ENCODE measurements at regions not wholly inside any gene's neighbourhood (a gene's known extent, or its start where the extent isn't known, plus 50 kb on each side); places are given as distances from the start of the nearest gene placed in this dataset.
"Not testable (repeated sequence)": the region's sequence is repeated elsewhere in the genome, so short reads cannot be mapped to it uniquely, and the experiment has no call there.

DNA sequence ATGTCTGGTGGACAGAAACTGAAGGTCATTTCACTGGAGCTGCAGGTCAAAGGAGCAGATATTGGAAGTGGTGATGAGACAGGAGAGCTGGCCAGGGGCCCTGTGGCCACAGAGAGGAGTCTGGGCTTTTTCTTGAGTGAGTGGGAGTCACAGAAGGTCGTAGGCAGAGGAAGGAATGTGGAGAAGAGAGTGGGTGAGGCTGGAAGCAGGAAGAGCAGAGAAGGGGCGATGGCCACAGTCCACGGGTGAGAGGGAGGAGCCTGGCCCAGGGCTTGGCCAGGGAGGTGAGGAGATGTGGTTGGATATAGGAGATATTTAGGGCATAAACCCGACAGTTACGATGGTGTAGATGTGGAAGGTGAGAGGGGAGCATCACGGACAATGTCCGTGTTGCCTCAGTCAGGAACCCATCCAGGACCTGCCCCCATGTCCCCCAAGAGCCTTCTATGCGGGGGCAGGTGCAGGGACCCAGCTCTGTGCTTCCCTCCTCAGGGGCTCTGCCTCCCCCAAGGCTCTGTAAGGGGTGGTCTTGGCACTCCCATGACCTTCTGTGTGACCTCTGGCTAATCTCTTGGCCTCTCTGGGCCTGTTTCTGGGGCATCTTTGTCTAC lies 150.5 kb upstream of the PTPN1 start:
- TF ChIP-seq POLR2A (IDR thresholded peaks at IDR 0.05) (no peak), POLR2AphosphoS5 (IDR thresholded peaks at IDR 0.05) (no peak)
- WGBS, result 67% methylated on average over 8 of the region's 8 CpGs
- H3K4me1 ChIP-seq (replicated peaks), result no peaks in the 10 kb centered on the region
- intact Hi-C loops (cut with DNase I), result no loop called here
- no peaks in the 10 kb centered on the region for H3K9me3 ChIP-seq
- H3K27ac ChIP-seq, result no peak overlapping the region
- H3K4me3 ChIP-seq, result no peak overlapping the region
- no peaks in the 10 kb centered on the region for H3K27me3 ChIP-seq (replicated peaks; ENCODE audit: insufficient read depth)
- DNase-seq (ENCODE audit: low spot score), result no peak
- H3K36me3 ChIP-seq, result no peaks in the 10 kb centered on the region

DNA sequence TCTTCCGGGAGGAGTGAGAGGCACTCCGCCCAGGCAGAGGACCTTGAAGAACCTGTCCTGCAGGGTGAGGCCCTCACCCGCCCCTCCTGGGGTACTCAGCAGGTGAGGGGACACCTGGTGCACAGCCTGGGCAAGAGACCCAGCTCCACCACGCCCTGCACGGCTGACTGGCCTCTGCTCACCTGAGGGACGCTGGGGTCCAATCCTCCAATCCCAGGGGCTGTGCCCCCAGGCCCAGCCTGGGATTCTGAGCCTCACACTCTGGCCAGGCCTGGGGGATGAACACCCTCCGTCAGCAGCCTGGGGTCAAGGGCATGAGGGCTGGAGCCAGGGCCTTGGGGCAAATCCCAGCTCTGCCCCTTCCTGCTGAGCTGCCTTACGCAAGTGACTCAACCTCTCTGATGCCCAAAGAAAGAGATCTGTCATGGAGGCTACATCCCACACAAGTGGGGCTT lies 149.9 kb upstream of the PTPN1 start:
- intact Hi-C loops (cut with DNase I), result no loop called here
- no peak for DNase-seq (ENCODE audit: low spot score)

DNA sequence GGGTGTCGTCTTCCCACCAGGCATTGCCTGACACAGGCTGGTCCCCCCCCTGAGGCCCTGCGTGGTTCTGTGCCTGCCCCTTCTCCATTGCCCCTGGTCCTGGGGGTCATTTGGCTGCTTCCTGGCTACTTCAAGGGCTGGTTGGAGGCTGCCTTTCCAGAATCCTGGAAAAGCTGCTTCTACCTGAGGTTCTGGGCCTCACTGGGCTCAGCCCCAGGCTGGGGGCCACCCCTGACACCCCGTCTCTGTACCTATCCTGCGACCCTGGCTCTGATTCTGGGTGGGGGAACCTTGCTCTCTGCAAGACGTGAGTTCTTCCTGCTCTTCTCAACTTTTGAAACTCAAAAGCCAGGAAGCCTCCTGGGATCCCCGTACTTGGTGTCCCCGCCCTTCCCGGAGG lies 149.3 kb upstream of the PTPN1 start:
- Histone ChIP-seq H3K4me3 (no peak overlapping the region), H3K36me3 (no peaks in the 10 kb centered on the region), H3K27ac (no peak overlapping the region), H3K27me3 (replicated peaks; ENCODE audit: insufficient read depth) (no peaks in the 10 kb centered on the region), H3K4me1 (replicated peaks) (no peaks in the 10 kb centered on the region), H3K9me3 (no peaks in the 10 kb centered on the region)
- no peak for DNase-seq (ENCODE audit: low spot score)
- WGBS, result 79% methylated on average over 8 of the region's 8 CpGs
- intact Hi-C loops (cut with DNase I), result no loop called here
- no peak for TF ChIP-seq POLR2AphosphoS5 (IDR thresholded peaks at IDR 0.05)
- TF ChIP-seq, protein P1, sequence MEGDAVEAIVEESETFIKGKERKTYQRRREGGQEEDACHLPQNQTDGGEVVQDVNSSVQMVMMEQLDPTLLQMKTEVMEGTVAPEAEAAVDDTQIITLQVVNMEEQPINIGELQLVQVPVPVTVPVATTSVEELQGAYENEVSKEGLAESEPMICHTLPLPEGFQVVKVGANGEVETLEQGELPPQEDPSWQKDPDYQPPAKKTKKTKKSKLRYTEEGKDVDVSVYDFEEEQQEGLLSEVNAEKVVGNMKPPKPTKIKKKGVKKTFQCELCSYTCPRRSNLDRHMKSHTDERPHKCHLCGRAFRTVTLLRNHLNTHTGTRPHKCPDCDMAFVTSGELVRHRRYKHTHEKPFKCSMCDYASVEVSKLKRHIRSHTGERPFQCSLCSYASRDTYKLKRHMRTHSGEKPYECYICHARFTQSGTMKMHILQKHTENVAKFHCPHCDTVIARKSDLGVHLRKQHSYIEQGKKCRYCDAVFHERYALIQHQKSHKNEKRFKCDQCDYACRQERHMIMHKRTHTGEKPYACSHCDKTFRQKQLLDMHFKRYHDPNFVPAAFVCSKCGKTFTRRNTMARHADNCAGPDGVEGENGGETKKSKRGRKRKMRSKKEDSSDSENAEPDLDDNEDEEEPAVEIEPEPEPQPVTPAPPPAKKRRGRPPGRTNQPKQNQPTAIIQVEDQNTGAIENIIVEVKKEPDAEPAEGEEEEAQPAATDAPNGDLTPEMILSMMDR (IDR thresholded peaks at IDR 0.05), result no peak
- no peak for TF ChIP-seq POLR2A (IDR thresholded peaks at IDR 0.05)

More for the DNA sequence above, 149.9 kb upstream of the PTPN1 start:
- WGBS, result 62% methylated on average over 8 of the region's 8 CpGs
- Histone ChIP-seq H3K27me3 (replicated peaks; ENCODE audit: insufficient read depth) (no peaks in the 10 kb centered on the region), H3K4me1 (replicated peaks) (no peaks in the 10 kb centered on the region), H3K9me3 (no peaks in the 10 kb centered on the region), H3K27ac (no peak overlapping the region), H3K4me3 (no peak overlapping the region), H3K36me3 (no peaks in the 10 kb centered on the region)
- TF ChIP-seq, protein P1 (IDR thresholded peaks at IDR 0.05), result no peak
- peak; percentile 8 for TF ChIP-seq POLR2AphosphoS5 (IDR thresholded peaks at IDR 0.05)

DNA sequence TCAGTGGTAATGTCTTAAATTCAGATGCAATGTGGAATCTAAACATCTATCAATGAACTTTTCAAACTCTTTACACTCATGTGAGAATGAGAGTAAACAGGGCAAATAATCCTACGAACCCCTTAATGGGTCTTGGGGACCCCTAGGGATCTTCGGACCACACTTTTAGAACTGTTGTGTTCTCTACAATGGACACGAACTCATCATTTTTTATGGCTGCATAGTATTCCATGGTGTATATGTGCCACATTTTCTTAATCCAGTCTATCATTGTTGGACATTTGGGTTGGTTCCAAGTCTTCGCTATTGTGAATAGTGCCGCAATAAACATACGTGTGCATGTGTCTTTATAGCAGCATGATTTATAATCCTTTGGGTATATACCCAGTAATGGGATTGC lies 148.0 kb upstream of the PTPN1 start:
- H3K9me3 ChIP-seq; H3K27ac ChIP-seq; H3K4me3 ChIP-seq; H3K36me3 ChIP-seq; H3K27me3 ChIP-seq (replicated peaks; ENCODE audit: insufficient read depth); intact Hi-C loops (cut with DNase I); H3K4me1 ChIP-seq (replicated peaks); DNase-seq (ENCODE audit: low spot score): not testable (repeated sequence)
- WGBS, result 92% methylated on average over 6 of the region's 6 CpGs

DNA sequence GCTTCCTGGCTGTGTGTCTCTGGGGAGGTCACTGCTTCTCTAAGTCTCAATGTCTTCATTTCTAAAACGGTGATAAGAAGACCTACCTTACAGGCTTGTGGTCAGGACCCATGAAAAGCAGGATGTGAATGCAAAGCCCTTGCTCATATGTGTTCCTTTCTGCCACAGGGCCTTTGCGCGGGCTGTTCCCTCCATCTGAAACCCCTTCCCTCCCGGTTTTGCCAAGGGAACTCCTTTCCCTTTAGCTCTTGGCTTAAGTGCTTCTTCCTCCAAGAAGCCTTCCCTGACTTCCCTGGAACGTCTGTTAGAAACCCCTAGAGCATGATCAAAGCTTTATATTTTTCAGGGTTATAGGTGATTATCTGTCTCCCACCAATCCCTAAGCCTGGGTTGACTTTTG lies 147.2 kb upstream of the PTPN1 start:
- Histone ChIP-seq H3K9me3 (no peaks in the 10 kb centered on the region), H3K4me3 (no peak overlapping the region), H3K4me1 (replicated peaks) (no peaks in the 10 kb centered on the region), H3K27ac (no peak overlapping the region), H3K27me3 (replicated peaks; ENCODE audit: insufficient read depth) (no peaks in the 10 kb centered on the region), H3K36me3 (no peaks in the 10 kb centered on the region)
- WGBS, result 55% methylated on average over 5 of the region's 5 CpGs
- intact Hi-C loops (cut with DNase I), result no loop called here
- no peak for TF ChIP-seq POLR2A (IDR thresholded peaks at IDR 0.05)
- TF ChIP-seq POLR2AphosphoS5 (IDR thresholded peaks at IDR 0.05), result no peak
- TF ChIP-seq, protein P1 (IDR thresholded peaks at IDR 0.05), result no peak
- no peak for DNase-seq (ENCODE audit: low spot score)

DNA sequence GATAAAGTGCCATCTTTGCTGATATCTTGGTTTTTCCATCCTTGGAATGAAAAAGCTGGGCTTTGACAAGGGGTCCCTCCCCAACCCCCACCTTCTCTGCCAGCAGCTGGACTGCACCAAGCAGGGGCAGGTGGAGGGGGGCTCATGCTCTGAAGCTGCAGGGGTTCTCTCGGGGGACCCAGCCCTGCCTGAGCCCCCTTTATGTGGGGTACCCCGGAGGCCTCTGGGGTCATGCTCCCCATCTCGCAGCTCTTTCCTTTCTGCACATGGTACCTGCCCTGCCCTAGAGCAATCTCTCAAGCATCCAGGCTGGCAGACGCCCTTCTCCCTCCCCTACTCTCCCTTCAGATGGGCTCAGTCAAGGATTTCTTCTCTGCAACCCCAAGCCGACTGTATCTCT lies 146.7 kb upstream of the PTPN1 start:
- H3K36me3 ChIP-seq, result no peaks in the 10 kb centered on the region
- no peak overlapping the region for H3K27ac ChIP-seq
- intact Hi-C loops (cut with DNase I), result no loop called here
- DNase-seq (ENCODE audit: low spot score), result no peak
- H3K9me3 ChIP-seq, result no peaks in the 10 kb centered on the region
- no peaks in the 10 kb centered on the region for H3K4me1 ChIP-seq (replicated peaks)
- TF ChIP-seq POLR2A (IDR thresholded peaks at IDR 0.05) (no peak), POLR2AphosphoS5 (IDR thresholded peaks at IDR 0.05) (no peak)
- TF ChIP-seq, protein P1 (IDR thresholded peaks at IDR 0.05), result no peak
- no peaks in the 10 kb centered on the region for H3K27me3 ChIP-seq (replicated peaks; ENCODE audit: insufficient read depth)
- 78% methylated on average over 5 of the region's 5 CpGs for WGBS
- H3K4me3 ChIP-seq, result no peak overlapping the region
